ENCODE measurements at regions not wholly inside any gene's neighbourhood (a gene's known extent, or its start where the extent isn't known, plus 50 kb on each side); places are given as distances from the start of the nearest gene placed in this dataset.

DNA sequence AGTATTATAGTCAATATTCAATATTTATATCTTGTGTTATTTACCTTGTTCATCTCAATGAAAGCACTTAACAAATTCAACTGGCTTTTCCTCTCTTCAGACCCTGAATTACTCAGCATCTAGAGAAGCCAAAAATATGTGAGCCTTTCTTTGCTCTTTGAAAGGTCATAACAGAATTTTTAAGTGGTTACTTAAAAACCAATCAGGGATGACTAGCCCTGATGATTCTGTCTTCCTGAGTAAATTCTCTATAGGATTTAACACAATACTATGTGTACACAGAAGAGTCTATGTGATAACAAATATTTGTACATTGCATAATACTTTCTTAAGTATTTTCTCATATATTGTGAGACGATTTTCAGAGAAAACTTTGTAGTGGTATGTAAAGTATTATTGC is 546.3 kb downstream of the MAT2B start:
- DNase-seq (ENCODE audit: extremely low read depth, low read depth), result no peak
- TF ChIP-seq, protein P1, sequence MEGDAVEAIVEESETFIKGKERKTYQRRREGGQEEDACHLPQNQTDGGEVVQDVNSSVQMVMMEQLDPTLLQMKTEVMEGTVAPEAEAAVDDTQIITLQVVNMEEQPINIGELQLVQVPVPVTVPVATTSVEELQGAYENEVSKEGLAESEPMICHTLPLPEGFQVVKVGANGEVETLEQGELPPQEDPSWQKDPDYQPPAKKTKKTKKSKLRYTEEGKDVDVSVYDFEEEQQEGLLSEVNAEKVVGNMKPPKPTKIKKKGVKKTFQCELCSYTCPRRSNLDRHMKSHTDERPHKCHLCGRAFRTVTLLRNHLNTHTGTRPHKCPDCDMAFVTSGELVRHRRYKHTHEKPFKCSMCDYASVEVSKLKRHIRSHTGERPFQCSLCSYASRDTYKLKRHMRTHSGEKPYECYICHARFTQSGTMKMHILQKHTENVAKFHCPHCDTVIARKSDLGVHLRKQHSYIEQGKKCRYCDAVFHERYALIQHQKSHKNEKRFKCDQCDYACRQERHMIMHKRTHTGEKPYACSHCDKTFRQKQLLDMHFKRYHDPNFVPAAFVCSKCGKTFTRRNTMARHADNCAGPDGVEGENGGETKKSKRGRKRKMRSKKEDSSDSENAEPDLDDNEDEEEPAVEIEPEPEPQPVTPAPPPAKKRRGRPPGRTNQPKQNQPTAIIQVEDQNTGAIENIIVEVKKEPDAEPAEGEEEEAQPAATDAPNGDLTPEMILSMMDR (IDR thresholded peaks at IDR 0.05; ENCODE audit: low read depth, low read length), result no peak

GRCh38 chr5:164052536-164053093 is 547.2 kb downstream of the MAT2B start:
- TF ChIP-seq, protein P1 (IDR thresholded peaks at IDR 0.05; ENCODE audit: low read depth, low read length), result no peak
- no peak for DNase-seq (ENCODE audit: extremely low read depth, low read depth)

DNA sequence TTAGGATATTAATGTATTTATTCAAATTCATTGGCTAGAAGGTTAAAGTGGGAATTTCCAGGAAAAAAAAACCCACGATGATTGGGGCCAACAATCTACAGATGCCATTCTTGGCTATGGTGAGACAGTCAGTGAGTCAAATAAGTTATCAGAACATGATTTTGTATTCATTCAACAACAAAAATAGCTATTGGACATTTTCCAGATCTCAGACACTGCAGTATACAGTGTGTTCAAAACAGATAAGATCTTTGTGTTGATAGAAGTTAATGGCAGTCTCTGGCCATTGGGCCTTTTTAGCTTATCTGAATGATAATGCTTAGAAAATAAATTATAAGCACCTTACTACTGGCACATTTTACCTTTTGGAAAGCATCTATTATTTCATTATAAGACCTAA is 547.7 kb downstream of the MAT2B start:
- DNase-seq (ENCODE audit: extremely low read depth, low read depth), result no peak
- TF ChIP-seq, protein P1 (IDR thresholded peaks at IDR 0.05; ENCODE audit: low read depth, low read length), result no peak

- TF ChIP-seq, protein P1 (IDR thresholded peaks at IDR 0.05; ENCODE audit: low read depth, low read length), result no peak
- no peak for DNase-seq (ENCODE audit: extremely low read depth, low read depth)
Observed at GRCh38 chr5:164054461-164054860, 549.0 kb downstream of the MAT2B start.

DNA sequence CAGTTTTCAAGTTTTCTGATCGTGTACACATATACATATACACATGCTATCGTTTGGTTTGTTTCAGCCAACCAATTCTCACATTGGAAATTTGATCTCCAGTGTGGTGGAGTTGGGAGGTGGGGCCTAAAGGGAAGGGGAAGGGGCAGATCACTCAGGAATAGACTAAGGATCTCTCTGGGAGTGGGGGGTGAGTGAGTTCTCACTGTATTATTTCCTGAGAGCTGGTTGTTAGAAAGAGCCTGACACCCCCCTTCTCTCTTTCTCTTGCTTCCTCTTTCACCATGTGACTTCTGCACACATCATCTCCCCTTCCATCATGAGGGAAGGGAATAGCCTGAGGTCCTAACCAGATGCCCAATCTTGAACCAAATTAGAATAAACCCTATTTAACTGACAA is 551.7 kb downstream of the MAT2B start:
- TF ChIP-seq, protein P1 (IDR thresholded peaks at IDR 0.05; ENCODE audit: low read depth, low read length), result no peak
- no peak for DNase-seq (ENCODE audit: extremely low read depth, low read depth)

- TF ChIP-seq, protein P1 (IDR thresholded peaks at IDR 0.05; ENCODE audit: low read depth, low read length), result no peak
- DNase-seq (ENCODE audit: extremely low read depth, low read depth), result no peak
Observed at GRCh38 chr5:164058621-164059020, 553.2 kb downstream of the MAT2B start.

- TF ChIP-seq, protein P1 (IDR thresholded peaks at IDR 0.05; ENCODE audit: low read depth, low read length), result no peak
- DNase-seq (ENCODE audit: extremely low read depth, low read depth), result no peak
Observed at GRCh38 chr5:164059471-164059870, 554.1 kb downstream of the MAT2B start.
